Stomach (tissue), 4 donors: ENCODE measurements at regions not wholly inside any gene's neighbourhood (a gene's known extent, or its start where the extent isn't known, plus 50 kb on each side); places are given as distances from the start of the nearest gene placed in this dataset.

Experiments used
- EP300 ChIP-seq: sonication (generic); formaldehyde crosslinking; IDR thresholded peaks from one replicate; pipeline ENCODE4 v1.6.1; 2017; ENCODE audit warnings: antibody characterized with exemption
- POLR2A ChIP-seq, 4 donors: fragments of 450-650 bp; IDR thresholded peaks; one replicate each; pipeline ENCODE4 v1.6.1; 2016; ENCODE audit warnings: antibody characterized with exemption in 4 of 4, control low read depth in 2 of 4, mild to moderate bottlenecking in 1 of 4, moderate library complexity in 1 of 4
- POLR2AphosphoS5 ChIP-seq, 3 donors: sonication (generic); formaldehyde crosslinking; IDR thresholded peaks; one replicate each; pipeline ENCODE4 v1.6.1; 2016; ENCODE audit warnings: antibody characterized with exemption in 3 of 3
- TF ChIP-seq, protein P1 (sequence below), 7 experiments: fragments of 450-650 bp in 4 of 7; fragments of 200-600 bp in 3 of 7; sonication (generic) in 3 of 7; IDR thresholded peaks; one replicate each; pipeline ENCODE4 v1.5.1; 2016 to 2019; ENCODE audit warnings: antibody characterized with exemption in 7 of 7, control low read depth in 2 of 7, mild to moderate bottlenecking in 1 of 7

DNA sequence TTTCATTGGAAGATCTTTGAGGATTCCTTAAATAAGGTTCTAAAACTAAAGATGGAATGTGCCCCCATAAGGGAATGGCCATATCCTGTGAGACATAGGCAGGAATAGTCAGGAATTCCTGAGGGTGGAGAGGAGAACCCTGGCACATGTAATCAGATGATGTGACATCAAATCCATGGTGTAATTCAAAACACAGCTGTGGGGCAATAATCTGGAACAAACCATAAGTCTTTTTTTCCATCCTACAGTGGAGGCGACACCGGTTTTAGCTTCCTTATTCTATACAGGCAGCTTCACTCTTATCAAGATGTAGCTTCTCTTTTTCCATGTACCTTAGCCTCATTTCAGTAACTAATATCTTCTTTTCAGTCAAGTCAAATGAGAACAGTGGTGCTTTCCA, 133.6 kb upstream of the CITED2 start:
- TF ChIP-seq, protein P1, sequence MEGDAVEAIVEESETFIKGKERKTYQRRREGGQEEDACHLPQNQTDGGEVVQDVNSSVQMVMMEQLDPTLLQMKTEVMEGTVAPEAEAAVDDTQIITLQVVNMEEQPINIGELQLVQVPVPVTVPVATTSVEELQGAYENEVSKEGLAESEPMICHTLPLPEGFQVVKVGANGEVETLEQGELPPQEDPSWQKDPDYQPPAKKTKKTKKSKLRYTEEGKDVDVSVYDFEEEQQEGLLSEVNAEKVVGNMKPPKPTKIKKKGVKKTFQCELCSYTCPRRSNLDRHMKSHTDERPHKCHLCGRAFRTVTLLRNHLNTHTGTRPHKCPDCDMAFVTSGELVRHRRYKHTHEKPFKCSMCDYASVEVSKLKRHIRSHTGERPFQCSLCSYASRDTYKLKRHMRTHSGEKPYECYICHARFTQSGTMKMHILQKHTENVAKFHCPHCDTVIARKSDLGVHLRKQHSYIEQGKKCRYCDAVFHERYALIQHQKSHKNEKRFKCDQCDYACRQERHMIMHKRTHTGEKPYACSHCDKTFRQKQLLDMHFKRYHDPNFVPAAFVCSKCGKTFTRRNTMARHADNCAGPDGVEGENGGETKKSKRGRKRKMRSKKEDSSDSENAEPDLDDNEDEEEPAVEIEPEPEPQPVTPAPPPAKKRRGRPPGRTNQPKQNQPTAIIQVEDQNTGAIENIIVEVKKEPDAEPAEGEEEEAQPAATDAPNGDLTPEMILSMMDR (IDR thresholded peaks at IDR 0.05): no peak
- TF ChIP-seq POLR2A (IDR thresholded peaks at IDR 0.05): no peak
- TF ChIP-seq POLR2AphosphoS5 (IDR thresholded peaks at IDR 0.05): no peak
- no peak for TF ChIP-seq EP300
